IPS-NIHi7 (cell line): ENCODE measurements at regions not wholly inside any gene's neighbourhood (a gene's known extent, or its start where the extent isn't known, plus 50 kb on each side); places are given as distances from the start of the nearest gene placed in this dataset.

Experiments used
- DNase-seq: peaks from one replicate; pipeline ENCODE4 v3.0.0; 2012; ENCODE audit warnings: mixed read lengths; ENCODE audit errors: extremely low spot score

DNA sequence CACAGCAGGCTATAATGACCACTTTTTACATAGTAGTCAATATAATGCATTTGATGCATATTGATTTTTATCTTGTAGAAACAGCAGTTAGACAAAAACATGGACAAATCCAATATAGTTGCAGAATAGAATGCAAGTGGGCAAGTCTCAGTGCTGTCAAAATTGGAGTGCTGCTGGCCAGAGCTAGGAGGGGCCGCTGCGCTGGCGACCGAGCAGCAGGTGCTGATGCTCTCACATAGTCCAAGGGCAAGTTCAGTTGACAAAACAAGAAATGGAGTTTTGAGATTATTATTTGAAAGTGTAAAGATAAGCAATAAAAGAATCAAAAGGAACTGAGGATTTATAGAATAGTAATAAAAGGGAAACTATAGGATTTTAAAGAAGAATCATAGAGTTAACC lies 60.6 kb upstream of the CDK20 start:
- no peak for DNase-seq

DNA sequence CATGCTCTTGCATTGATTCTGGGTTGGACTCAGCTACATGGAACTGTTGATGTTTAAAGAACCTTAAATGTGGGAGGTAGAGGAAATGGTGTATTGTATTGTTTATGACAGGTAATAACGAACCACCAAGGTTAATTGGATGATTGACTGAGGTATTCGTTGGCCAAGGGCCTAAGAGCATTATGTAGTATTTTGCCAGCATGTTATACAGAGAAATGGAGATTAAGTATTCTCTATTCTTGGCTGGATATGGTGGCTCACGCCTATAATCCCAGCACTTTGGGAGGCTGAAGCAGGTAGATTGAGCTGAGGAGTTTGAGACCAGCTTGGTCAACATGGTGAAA lies 59.0 kb upstream of the CDK20 start:
- no peak for DNase-seq

DNA sequence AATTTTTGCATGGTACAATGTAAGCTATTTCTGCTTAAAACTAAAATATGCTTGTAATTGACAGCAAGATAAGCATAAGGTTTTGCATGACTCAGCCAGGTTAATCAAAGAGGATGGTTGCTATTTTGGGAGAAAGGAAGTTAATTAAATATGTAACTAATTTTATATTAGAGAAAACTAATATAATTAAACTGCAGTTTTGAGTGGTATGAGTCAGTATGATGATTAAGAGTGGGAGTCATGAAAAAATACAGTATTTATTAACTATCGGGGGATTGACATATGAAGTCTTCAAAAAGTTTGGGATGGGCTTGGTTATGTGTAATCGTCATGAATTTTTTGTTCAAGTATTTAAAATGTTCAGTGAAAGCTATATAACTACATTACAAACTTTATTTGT lies 54.0 kb upstream of the CDK20 start:
- no peak for DNase-seq

DNA sequence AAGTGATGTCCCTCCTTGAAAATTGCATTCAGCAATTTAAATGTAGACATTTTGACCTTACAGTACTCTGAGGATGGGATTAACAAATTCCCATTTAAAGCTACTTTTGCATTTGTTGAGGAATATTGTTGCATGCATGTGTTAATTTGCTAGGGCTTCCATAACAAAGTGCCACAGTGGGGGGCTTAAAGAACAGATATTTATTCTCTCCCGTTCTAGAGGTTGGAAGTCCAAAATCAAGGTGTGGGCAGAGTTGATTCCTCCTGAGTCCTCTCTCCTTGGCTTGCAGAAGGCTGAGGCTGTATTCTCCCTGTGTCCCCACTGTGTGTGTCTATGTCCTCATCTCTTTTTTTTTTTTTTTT lies 51.8 kb upstream of the CDK20 start:
- DNase-seq, result no peak

- DNase-seq, result peak; percentile 37
These were observed 51.2 kb upstream of the CDK20 start for GRCh38 chr9:88025411-88026117.

- no peak for DNase-seq
These were observed 50.6 kb upstream of the CDK20 start for GRCh38 chr9:88024896-88025295.
